ENCODE measurements at regions not wholly inside any gene's neighbourhood (a gene's known extent, or its start where the extent isn't known, plus 50 kb on each side); places are given as distances from the start of the nearest gene placed in this dataset.

GRCh38 chr18:66167829-66168684, 417.2 kb downstream of the CDH7 start:
- Histone ChIP-seq H3K4ac (replicated peaks; ENCODE audit: insufficient read length, low read depth, low read length) (no peak overlapping the region), H2BK15ac (ENCODE audit: low read length) (no peak overlapping the region), H4K20me1 (replicated peaks in 1 of 2; ENCODE audit: control insufficient read depth in 1 of 2, insufficient read depth in 2 of 2, low read length in 2 of 2) (no peaks in the 10 kb centered on the region), H2BK120ac (replicated peaks; ENCODE audit: low read depth, low read length) (no peak overlapping the region), H3K23ac (ENCODE audit: insufficient read length) (no peak overlapping the region), H3K36me3 (ENCODE audit: control insufficient read depth in 2 of 4, insufficient read depth in 4 of 4, low read length in 3 of 4) (no peaks in the 10 kb centered on the region), H2BK5ac (ENCODE audit: low read depth, low read length) (no peak overlapping the region), H3K9ac (replicated peaks in 1 of 4; ENCODE audit: extremely low read depth in 1 of 4, low read depth in 3 of 4, low read length in 3 of 4) (no peak overlapping the region), H3K27me3 (replicated peaks in 1 of 4; ENCODE audit: control insufficient read depth in 3 of 4, extremely low read depth in 1 of 4, insufficient read depth in 3 of 4, low read length in 3 of 4) (no peaks in the 10 kb centered on the region), H2BK20ac (ENCODE audit: low read length) (no peak overlapping the region), H3K27ac (ENCODE audit: low read depth, low read length) (no peak overlapping the region), H2BK12ac (ENCODE audit: low read depth, low read length) (no peak overlapping the region), H4K5ac (ENCODE audit: insufficient read length, low read depth, low read length) (no peak overlapping the region), H2AK5ac (ENCODE audit: low read depth, low read length) (no peak overlapping the region), H4K8ac (ENCODE audit: extremely low read depth, insufficient read depth, low read length) (no peak overlapping the region; the same call in 1 of the 2 replicates), H3K79me1 (ENCODE audit: low read depth, low read length) (no peaks in the 10 kb centered on the region), H3K4me1 (replicated peaks in 1 of 4; ENCODE audit: control insufficient read depth in 3 of 4, insufficient read depth in 4 of 4, low read length in 3 of 4) (no peaks in the 10 kb centered on the region), H3K23me2 (ENCODE audit: low read depth, low read length) (no peaks in the 10 kb centered on the region), H3K56ac (replicated peaks; ENCODE audit: insufficient read length, low read depth, low read length) (no peak overlapping the region), H4K91ac (replicated peaks; ENCODE audit: insufficient read length, low read length) (no peak overlapping the region), H3K18ac (ENCODE audit: extremely low read depth, low read length) (no peak overlapping the region), H2AFZ (ENCODE audit: low read length) (peak overlapping the region; percentile 40; the same call in 1 of the 2 replicates), H3K4me2 (ENCODE audit: insufficient read depth in 1 of 2, low read depth in 2 of 2, low read length in 2 of 2) (no peak overlapping the region), H3K4me3 (ENCODE audit: extremely low read depth in 1 of 4, insufficient read depth in 2 of 4, low read depth in 3 of 4, low read length in 4 of 4) (no peak overlapping the region), H3K14ac (ENCODE audit: insufficient read length) (no peak overlapping the region), H3K79me2 (ENCODE audit: control insufficient read depth in 1 of 2, insufficient read depth in 2 of 2, low read length in 2 of 2) (no peaks in the 10 kb centered on the region), H3K9me3 (ENCODE audit: insufficient read depth in 2 of 2, low read depth in 1 of 2, low read length in 1 of 2) (no peaks in the 10 kb centered on the region)
- no peak for TF ChIP-seq HDAC6 (IDR thresholded peaks at IDR 0.05; ENCODE audit: low read depth, low read length)
- TF ChIP-seq POU5F1 (IDR thresholded peaks at IDR 0.05; ENCODE audit: low read depth, low read length), result no peak
- no peak for TF ChIP-seq RBBP5 (IDR thresholded peaks at IDR 0.05; ENCODE audit: borderline replicate concordance, low read depth, low read length)
- TF ChIP-seq EGR1 (IDR thresholded peaks at IDR 0.05; ENCODE audit: borderline replicate concordance, low read depth, low read length), result no peak
- TF ChIP-seq ZNF274 (IDR thresholded peaks at IDR 0.05; ENCODE audit: borderline replicate concordance, extremely low read depth, low read length), result no peak
- no peak for TF ChIP-seq NRF1 (IDR thresholded peaks at IDR 0.05; ENCODE audit: low read depth, low read length)
- FAIRE-seq, result no peak
- ChIA-PET CTCF (ENCODE audit: partially characterized antibody) (no interaction called here), POLR2A (ENCODE audit: partially characterized antibody) (no interaction called here)
- no peak for DNase-seq (ENCODE audit: low read depth in 1 of 2, low spot score in 2 of 2)
- WGBS, 2 experiments (ENCODE audit: extremely low coverage in 1 of 2, insufficient coverage in 1 of 2, insufficient read length in 1 of 2, insufficient replicate concordance in 2 of 2, low coverage in 1 of 2, low lambda C conversion rate in 2 of 2, missing lambda C conversion rate in 1 of 2), result 87% methylated on average over 7 of the region's 7 CpGs; no CpG with 5 or more reads in 1 of the 2 experiments
